ENCODE measurements at regions not wholly inside any gene's neighbourhood (a gene's known extent, or its start where the extent isn't known, plus 50 kb on each side); places are given as distances from the start of the nearest gene placed in this dataset.
"Not testable (repeated sequence)": the region's sequence is repeated elsewhere in the genome, so short reads cannot be mapped to it uniquely, and the experiment has no call there.

- no peak for DNase-seq
- Mint-ChIP-seq H3K36me3 (no peaks in the 10 kb centered on the region), H3K9me3 (peaks cover 0 to 36% (median 13%) of the 10 kb centered on the region in 9 donors), H3K27me3 (no peaks in the 10 kb centered on the region), H3K4me3 (no peak overlapping the region), H3K27ac (no peak overlapping the region), H3K4me1 (no peaks in the 10 kb centered on the region)
- POLR2A ChIA-PET: no interaction called here
- ATAC-seq: no peak
These were observed 622.9 kb upstream of the RBFOX1 start for GRCh38 chr16:6709736-6710135.

- no peak overlapping the region for H3K27ac Mint-ChIP-seq
- no peak overlapping the region for H3K4me3 Mint-ChIP-seq
- no peaks in the 10 kb centered on the region for H3K36me3 Mint-ChIP-seq
- H3K27me3 Mint-ChIP-seq: no peaks in the 10 kb centered on the region
- H3K4me1 Mint-ChIP-seq: no peaks in the 10 kb centered on the region
- no peak for DNase-seq
- no peak for ATAC-seq
- POLR2A ChIA-PET: no interaction called here
- peaks cover 0 to 42% (median 9%) of the 10 kb centered on the region in 9 donors for H3K9me3 Mint-ChIP-seq
These were observed 623.9 kb upstream of the RBFOX1 start for GRCh38 chr16:6708576-6709215.

- ATAC-seq: no peak
- no peak for DNase-seq
- no peak overlapping the region for H3K4me3 Mint-ChIP-seq
These were observed 628.2 kb upstream of the RBFOX1 start for GRCh38 chr16:6704306-6704930.

GRCh38 chr16:6701096-6701495 is 631.5 kb upstream of the RBFOX1 start:
- ATAC-seq (no peak), DNase-seq (no peak)
- no peaks in the 10 kb centered on the region for H3K4me1 Mint-ChIP-seq
- H3K27me3 Mint-ChIP-seq: peaks cover 0 to 5% (median 0%) of the 10 kb centered on the region in 5 donors
- POLR2A ChIA-PET: no interaction called here
- no peak overlapping the region for H3K4me3 Mint-ChIP-seq
- no peaks in the 10 kb centered on the region for H3K36me3 Mint-ChIP-seq
- peaks cover 0 to 39% (median 2%) of the 10 kb centered on the region in 9 donors for H3K9me3 Mint-ChIP-seq
- no peak overlapping the region for H3K27ac Mint-ChIP-seq

More at GRCh38 chr16:6704306-6704930, 628.2 kb upstream of the RBFOX1 start:
- H3K27me3 Mint-ChIP-seq: peaks cover 0 to 2% (median 0%) of the 10 kb centered on the region in 5 donors
- no peak overlapping the region for H3K27ac Mint-ChIP-seq
- no peaks in the 10 kb centered on the region for H3K4me1 Mint-ChIP-seq
- H3K9me3 Mint-ChIP-seq: peaks cover 0 to 26% (median 2%) of the 10 kb centered on the region in 9 donors
- POLR2A ChIA-PET: no interaction called here
- H3K36me3 Mint-ChIP-seq: no peaks in the 10 kb centered on the region

- Mint-ChIP-seq H3K36me3 (no peaks in the 10 kb centered on the region), H3K4me3 (no peak overlapping the region), H3K27me3 (peaks cover 0 to 5% (median 0%) of the 10 kb centered on the region in 5 donors), H3K9me3 (peaks cover 0 to 26% (median 0%) of the 10 kb centered on the region in 9 donors), H3K27ac (no peak overlapping the region), H3K4me1 (no peaks in the 10 kb centered on the region)
- no peak for ATAC-seq
- no peak for DNase-seq
- POLR2A ChIA-PET: no interaction called here
These were observed 634.1 kb upstream of the RBFOX1 start for GRCh38 chr16:6698548-6698947.

- ATAC-seq (no peak), DNase-seq (no peak)
- H3K27ac Mint-ChIP-seq: no peak overlapping the region
These were observed 637.0 kb upstream of the RBFOX1 start for GRCh38 chr16:6695666-6696065.

GRCh38 chr16:6694636-6695035 is 638.0 kb upstream of the RBFOX1 start:
- ATAC-seq (no peak), DNase-seq (no peak)
- no peaks in the 10 kb centered on the region for H3K4me1 Mint-ChIP-seq
- H3K27ac Mint-ChIP-seq: no peak overlapping the region
- H3K27me3 Mint-ChIP-seq: peaks cover 0 to 5% (median 0%) of the 10 kb centered on the region in 5 donors
- POLR2A ChIA-PET: no interaction called here
- H3K36me3 Mint-ChIP-seq: no peaks in the 10 kb centered on the region
- no peak overlapping the region for H3K4me3 Mint-ChIP-seq
- H3K9me3 Mint-ChIP-seq: peaks cover 0 to 15% (median 0%) of the 10 kb centered on the region in 9 donors

More at GRCh38 chr16:6695666-6696065, 637.0 kb upstream of the RBFOX1 start:
- no peak overlapping the region for H3K4me3 Mint-ChIP-seq
- H3K36me3 Mint-ChIP-seq: no peaks in the 10 kb centered on the region
- peaks cover 0 to 17% (median 0%) of the 10 kb centered on the region in 9 donors for H3K9me3 Mint-ChIP-seq
- POLR2A ChIA-PET: no interaction called here
- no peaks in the 10 kb centered on the region for H3K4me1 Mint-ChIP-seq
- peaks cover 0 to 5% (median 0%) of the 10 kb centered on the region in 5 donors for H3K27me3 Mint-ChIP-seq

GRCh38 chr16:6693418-6693817 is 639.2 kb upstream of the RBFOX1 start:
- POLR2A ChIA-PET, H3K27ac Mint-ChIP-seq, DNase-seq, H3K36me3 Mint-ChIP-seq, H3K4me1 Mint-ChIP-seq, H3K9me3 Mint-ChIP-seq, H3K27me3 Mint-ChIP-seq, ATAC-seq, H3K4me3 Mint-ChIP-seq: not testable (repeated sequence)

GRCh38 chr16:6692874-6693273 is 639.8 kb upstream of the RBFOX1 start:
- Mint-ChIP-seq H3K4me3 (no peak overlapping the region), H3K27ac (no peak overlapping the region), H3K4me1 (no peaks in the 10 kb centered on the region), H3K27me3 (no peaks in the 10 kb centered on the region), H3K36me3 (peaks cover 0 to 4% (median 0%) of the 10 kb centered on the region in 3 donors), H3K9me3 (peaks cover 0 to 9% (median 4%) of the 10 kb centered on the region in 9 donors)
- POLR2A ChIA-PET: no interaction called here
- ATAC-seq (no peak), DNase-seq (no peak)

- Mint-ChIP-seq H3K4me1 (no peaks in the 10 kb centered on the region), H3K27ac (no peak overlapping the region), H3K4me3 (no peak overlapping the region), H3K9me3 (peaks cover 0 to 14% (median 8%) of the 10 kb centered on the region in 9 donors), H3K27me3 (peaks cover 0 to 1% (median 0%) of the 10 kb centered on the region in 5 donors), H3K36me3 (peaks cover 0 to 7% (median 0%) of the 10 kb centered on the region in 3 donors)
- ATAC-seq (no peak), DNase-seq (no peak)
- POLR2A ChIA-PET: no interaction called here
These were observed 641.9 kb upstream of the RBFOX1 start for GRCh38 chr16:6690741-6691140.

- POLR2A ChIA-PET: no interaction called here
- Mint-ChIP-seq H3K36me3 (peaks cover 0 to 7% (median 0%) of the 10 kb centered on the region in 3 donors), H3K27me3 (peaks cover 0 to 1% (median 0%) of the 10 kb centered on the region in 5 donors), H3K9me3 (peaks cover 0 to 14% (median 8%) of the 10 kb centered on the region in 9 donors), H3K4me1 (no peaks in the 10 kb centered on the region), H3K4me3 (no peak overlapping the region), H3K27ac (no peak overlapping the region)
- ATAC-seq (no peak), DNase-seq (no peak)
These were observed 643.0 kb upstream of the RBFOX1 start for GRCh38 chr16:6689643-6690042.

- no peak for ATAC-seq
- H3K27me3 Mint-ChIP-seq: peaks cover 0 to 1% (median 0%) of the 10 kb centered on the region in 5 donors
- H3K4me1 Mint-ChIP-seq: no peaks in the 10 kb centered on the region
- POLR2A ChIA-PET: no interaction called here
- no peak for DNase-seq
- H3K4me3 Mint-ChIP-seq: no peak overlapping the region
- H3K27ac Mint-ChIP-seq: no peak overlapping the region
- H3K9me3 Mint-ChIP-seq: peaks cover 0 to 14% (median 8%) of the 10 kb centered on the region in 9 donors
- peaks cover 0 to 7% (median 0%) of the 10 kb centered on the region in 3 donors for H3K36me3 Mint-ChIP-seq
These were observed 645.1 kb upstream of the RBFOX1 start for GRCh38 chr16:6687593-6687992.

GRCh38 chr16:6684076-6684673 is 648.5 kb upstream of the RBFOX1 start:
- DNase-seq (no peak), ATAC-seq (no peak)
- Mint-ChIP-seq H3K27me3 (peaks cover 0 to 1% (median 0%) of the 10 kb centered on the region in 5 donors), H3K27ac (no peak overlapping the region), H3K36me3 (peaks cover 0 to 7% (median 0%) of the 10 kb centered on the region in 3 donors), H3K9me3 (peaks cover 0 to 14% (median 8%) of the 10 kb centered on the region in 9 donors), H3K4me1 (no peaks in the 10 kb centered on the region), H3K4me3 (no peak overlapping the region)
- POLR2A ChIA-PET: no interaction called here

Measured in naive thymus-derived CD8-positive, alpha-beta T cell (primary cell).